Caki2 (cell line): ENCODE measurements at regions not wholly inside any gene's neighbourhood (a gene's known extent, or its start where the extent isn't known, plus 50 kb on each side); places are given as distances from the start of the nearest gene placed in this dataset.

Experiments
- DNase-seq: peaks from one replicate; pipeline ENCODE4 v3.0.0-alpha.2; 2015; ENCODE audit warnings: low read depth
- in situ Hi-C: cut with HindIII; loops from 2 replicates; pipeline ENCODE4 v1.10.0; 2016; ENCODE audit warnings: low sequenced_read_pairs, low pct_unique_long_range_greater_than_20kb, mixed read lengths

DNA sequence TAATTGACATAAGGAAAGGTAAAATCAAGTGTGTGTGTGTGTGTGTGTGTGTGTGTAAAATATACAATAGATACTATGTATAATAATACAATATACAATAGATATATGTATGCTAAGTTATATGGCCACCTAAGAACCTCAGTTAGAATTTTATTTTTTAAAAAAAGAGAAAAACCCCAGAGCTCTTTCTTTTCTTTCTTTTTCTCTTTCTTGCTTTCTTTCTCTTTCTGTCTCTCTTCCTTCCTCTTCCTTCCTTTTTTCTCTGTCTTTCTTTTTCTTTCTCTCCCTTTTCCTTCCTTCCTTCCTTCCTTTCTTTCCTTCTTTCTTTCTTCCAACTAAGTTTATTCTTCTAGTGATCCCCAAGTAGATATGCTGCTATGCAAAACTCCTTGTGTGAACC, 64.6 kb upstream of the FN1 start:
- in situ Hi-C loops = no loop called here
- no peak for DNase-seq

DNA sequence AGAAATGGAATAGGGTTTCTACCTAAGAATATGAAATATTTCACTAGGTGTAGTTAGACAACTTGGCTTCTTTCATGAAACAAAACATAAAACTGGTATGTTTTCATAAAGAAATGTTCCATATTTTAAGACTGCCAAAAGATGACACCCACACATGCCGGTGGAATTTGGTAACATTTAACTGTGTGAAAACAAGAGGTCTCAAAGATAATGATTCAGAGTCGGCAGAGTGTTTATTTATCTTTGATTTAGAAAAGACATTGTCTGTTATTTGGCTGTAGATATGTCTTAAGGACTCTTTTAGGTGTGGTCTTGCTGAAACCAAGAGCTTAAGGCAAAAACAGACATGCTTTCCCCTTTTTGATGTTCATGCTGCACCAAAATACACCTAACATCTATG, 63.5 kb upstream of the FN1 start:
- in situ Hi-C loops = no loop called here
- no peak for DNase-seq

DNA sequence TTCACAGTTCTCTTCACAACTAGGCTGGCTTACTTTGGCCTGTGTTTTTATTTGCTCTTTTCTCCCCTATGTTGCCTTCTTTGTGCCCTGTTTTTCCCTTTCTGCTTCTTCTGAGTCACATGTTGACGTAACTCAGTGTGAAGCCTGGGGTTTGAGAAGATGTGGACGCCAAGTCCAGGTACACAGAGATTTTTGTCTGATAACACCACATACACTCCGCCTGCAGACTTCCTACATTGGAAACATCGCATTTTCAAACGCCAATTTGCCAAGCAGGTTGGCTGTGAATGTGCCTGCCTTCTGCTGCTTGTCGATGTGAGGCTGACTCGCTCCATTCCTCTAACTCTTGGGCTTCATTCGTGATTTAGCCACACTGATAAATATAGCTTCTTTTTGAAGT, 62.6 kb upstream of the FN1 start:
- DNase-seq = no peak
- in situ Hi-C loops = no loop called here

DNA sequence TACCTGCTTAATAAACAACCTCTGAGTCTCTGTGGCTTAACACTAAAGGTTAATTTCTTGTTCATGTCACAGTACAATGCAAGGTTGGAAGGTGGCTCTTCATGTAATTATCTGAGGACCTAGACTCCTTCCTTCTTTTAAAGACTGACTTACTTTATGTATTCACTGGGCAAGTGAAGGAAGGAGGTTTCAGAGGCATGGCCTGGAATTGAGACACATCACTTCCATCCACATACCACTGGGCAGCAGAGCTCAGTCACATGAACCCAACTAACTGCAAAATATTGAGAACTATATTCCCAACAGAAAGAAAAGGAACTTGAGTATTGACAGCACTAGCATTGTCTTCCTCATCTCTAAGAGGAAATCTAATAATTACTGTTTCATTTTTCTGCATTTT, 57.5 kb upstream of the FN1 start:
- in situ Hi-C loops = no loop called here
- no peak for DNase-seq

DNA sequence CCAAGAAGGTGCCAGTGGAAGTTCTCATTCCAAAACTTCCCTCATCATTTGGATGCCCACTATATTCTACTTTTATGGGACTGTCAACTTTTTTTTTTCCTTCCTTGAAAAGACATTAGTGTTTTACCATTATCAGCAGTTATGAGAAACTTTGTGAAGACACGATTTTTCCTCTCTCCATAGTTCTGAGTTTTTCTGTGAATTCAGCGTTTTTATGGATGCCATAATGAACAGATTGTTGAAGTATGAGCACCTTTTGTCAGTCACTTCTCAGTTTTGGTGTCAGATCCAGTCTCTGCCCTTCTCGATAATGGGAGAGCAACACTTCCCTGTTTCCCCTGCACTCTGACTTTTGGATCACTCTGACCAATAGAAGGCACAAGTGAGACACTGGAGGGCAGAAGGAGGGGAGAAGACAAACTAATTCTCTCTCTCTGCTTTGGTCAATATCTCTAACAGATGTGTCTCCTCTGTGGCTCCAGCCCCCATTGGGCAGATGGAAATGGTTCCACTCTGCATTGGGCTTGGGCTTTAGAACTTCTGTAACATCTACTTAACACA, 53.5 kb upstream of the FN1 start:
- no peak for DNase-seq

DNA sequence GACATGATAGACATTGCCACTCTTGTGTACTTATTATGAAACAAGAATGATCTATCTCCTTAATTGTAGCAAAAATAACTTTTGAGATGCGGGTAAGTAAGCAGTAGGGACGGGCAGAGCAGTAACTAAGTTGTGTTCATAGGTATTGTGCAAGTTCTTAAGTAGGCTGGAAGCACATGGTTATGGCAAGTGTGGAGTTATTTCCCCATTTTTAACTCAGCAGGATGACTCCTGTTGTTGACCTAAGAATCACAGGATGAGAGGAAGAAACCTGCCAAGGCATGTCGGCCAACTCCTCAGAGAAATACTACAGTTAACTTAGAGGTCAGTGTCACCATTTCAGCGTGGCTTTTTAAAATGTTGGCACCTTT, 51.1 kb upstream of the FN1 start:
- DNase-seq = no peak
- in situ Hi-C loops = no loop called here

More for the DNA sequence above, 53.5 kb upstream of the FN1 start:
- in situ Hi-C loops = no loop called here

DNA sequence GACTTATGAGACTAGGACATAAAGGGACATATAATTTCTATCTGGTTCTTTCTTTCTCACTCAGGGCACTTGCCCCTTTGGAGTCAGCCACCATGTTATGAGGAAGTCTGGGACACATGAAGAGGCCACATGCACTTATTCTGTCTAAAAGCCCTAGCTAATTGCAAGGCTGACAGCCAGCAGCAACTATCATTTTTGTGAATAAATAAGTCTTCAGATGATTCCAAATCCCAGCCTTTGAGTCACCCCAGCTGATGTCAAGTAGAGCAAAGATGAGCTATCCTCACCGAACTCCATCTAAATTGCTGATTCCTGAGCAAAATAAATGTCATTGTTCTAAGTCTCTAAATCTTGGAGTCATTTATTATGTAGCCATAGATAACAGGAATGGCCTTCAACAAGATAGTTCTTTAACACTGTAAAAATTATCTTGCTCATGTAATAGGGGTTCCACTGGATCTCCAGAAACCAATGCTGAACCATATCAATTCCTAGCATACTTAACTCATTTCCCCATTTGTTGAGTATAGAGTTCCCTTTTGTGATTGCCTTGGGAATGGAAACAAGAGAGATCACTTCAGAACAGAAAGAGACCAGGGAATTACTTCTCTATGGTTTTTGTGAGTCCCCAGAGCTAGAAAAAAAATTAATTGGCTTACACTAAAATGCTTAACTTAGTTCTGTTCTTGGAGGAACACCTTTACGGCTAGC, 50.6 kb upstream of the FN1 start:
- in situ Hi-C loops = no loop called here
- no peak for DNase-seq
